ENCODE measurements at regions not wholly inside any gene's neighbourhood (a gene's known extent, or its start where the extent isn't known, plus 50 kb on each side); places are given as distances from the start of the nearest gene placed in this dataset.
"Not testable (repeated sequence)": the region's sequence is repeated elsewhere in the genome, so short reads cannot be mapped to it uniquely, and the experiment has no call there.

DNA sequence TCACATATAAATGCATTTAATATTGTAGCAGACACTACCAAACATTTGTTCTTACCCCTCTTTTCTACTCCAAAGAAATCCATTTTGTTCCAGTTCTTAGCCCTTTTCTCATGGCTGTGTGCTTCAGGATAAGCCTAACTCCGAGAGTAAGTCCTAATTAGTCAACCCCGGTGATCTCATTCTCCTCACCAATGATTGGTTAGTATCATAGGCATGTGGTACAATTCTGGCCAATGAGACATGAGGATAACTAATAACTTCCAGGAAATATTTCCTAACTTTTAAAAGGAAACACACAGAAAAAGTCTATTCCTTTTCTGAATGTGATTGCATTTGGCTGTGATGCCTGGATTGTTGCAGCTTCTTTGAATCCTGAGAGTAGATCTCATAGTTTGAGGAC is 116.0 kb downstream of the GPR63 start:
- no peak overlapping the region for H3K27ac ChIP-seq
- CTCF ChIA-PET, result interaction anchor here (0.6 kb wide), 1 partner anchor 11 kb away, joined by 4 read pairs; no protein-coding TSS in a partner anchor
- POLR2A ChIA-PET (ENCODE audit: low non-redundant PET), result no interaction called here
- DNase-seq (ENCODE audit: low spot score), result peak; percentile 6
- TF ChIP-seq, protein P1, sequence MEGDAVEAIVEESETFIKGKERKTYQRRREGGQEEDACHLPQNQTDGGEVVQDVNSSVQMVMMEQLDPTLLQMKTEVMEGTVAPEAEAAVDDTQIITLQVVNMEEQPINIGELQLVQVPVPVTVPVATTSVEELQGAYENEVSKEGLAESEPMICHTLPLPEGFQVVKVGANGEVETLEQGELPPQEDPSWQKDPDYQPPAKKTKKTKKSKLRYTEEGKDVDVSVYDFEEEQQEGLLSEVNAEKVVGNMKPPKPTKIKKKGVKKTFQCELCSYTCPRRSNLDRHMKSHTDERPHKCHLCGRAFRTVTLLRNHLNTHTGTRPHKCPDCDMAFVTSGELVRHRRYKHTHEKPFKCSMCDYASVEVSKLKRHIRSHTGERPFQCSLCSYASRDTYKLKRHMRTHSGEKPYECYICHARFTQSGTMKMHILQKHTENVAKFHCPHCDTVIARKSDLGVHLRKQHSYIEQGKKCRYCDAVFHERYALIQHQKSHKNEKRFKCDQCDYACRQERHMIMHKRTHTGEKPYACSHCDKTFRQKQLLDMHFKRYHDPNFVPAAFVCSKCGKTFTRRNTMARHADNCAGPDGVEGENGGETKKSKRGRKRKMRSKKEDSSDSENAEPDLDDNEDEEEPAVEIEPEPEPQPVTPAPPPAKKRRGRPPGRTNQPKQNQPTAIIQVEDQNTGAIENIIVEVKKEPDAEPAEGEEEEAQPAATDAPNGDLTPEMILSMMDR (conservative IDR thresholded peaks at IDR 0.05; ENCODE audit: low read depth), result no peak

DNA sequence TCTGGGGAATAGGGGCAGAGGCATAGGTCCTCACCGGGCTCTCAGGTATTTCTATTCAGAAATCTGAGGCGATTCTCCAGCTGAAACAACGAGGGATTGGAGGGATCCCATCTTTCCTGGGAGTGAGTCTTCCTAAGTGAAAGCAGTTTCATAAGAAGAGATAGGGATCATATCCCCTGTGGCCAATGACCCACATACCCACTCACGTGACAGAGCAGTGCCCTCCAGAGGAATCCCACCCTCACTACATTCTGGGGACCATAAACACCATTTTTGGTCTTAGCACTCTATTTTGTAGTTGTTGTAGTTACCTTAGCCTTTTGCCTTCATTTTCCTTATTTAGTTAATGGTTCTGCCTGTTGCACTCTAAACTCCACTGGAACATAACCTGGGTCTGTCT is 121.1 kb downstream of the GPR63 start:
- ChIA-PET POLR2A (ENCODE audit: low non-redundant PET) (no interaction called here), CTCF (interaction anchor here (0.5 kb wide), 1 partner anchor 21 kb away, joined by 3 read pairs; no protein-coding TSS in a partner anchor)
- DNase-seq (ENCODE audit: low spot score), result no peak
- no peak overlapping the region for H3K27ac ChIP-seq
- TF ChIP-seq, protein P1 (conservative IDR thresholded peaks at IDR 0.05; ENCODE audit: low read depth), result no peak

DNA sequence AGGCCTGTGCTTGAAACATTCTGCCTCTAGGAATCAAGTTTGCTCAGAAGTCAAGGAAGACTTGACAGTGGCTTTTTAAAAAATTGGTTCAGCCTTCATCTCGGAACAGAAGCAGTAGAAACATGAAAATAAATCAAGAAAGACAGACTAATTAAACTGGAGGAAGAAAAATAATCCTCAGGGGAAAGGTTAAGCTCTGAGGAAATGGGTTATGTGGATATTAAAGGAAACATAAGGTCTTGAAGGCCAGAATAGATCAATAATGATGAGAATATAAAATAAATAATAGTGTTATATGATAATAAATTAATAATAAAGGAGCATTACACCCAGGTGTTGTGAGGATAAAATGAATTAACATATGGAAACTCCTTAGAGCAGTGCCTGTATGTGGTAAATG is 121.7 kb downstream of the GPR63 start:
- no peak for DNase-seq (ENCODE audit: low spot score)
- TF ChIP-seq, protein P1 (conservative IDR thresholded peaks at IDR 0.05; ENCODE audit: low read depth), result no peak
- POLR2A ChIA-PET (ENCODE audit: low non-redundant PET), result no interaction called here
- no peak overlapping the region for H3K27ac ChIP-seq
- CTCF ChIA-PET, result interaction anchor here (0.5 to 0.6 kb wide), 2 partner anchors 21 to 116 kb away, joined by 3 to 10 read pairs; no protein-coding TSS in a partner anchor

DNA sequence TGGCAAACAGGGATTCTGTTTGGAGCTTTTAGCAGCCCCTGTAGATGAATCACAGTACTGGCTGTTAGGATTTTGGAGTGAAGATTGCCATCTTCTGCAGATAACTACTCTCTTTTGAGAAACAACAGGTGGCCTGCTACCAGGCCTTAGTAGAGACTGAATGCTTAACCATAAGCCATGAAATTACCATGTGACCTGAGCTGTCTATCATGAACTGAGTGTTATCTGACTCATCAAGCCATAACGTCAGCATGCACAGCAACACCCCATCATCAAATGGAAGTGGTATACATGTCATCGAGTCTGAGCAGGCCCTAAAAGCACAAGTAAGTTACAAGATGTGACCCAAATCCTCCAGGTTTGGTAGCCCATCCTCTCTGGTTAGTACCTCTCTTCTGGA is 132.6 kb downstream of the GPR63 start:
- H3K27ac ChIP-seq, result no peak overlapping the region
- no peak for DNase-seq (ENCODE audit: low spot score)
- POLR2A ChIA-PET (ENCODE audit: low non-redundant PET), result no interaction called here
- CTCF ChIA-PET, result no interaction called here
- TF ChIP-seq, protein P1 (conservative IDR thresholded peaks at IDR 0.05; ENCODE audit: low read depth), result no peak

DNA sequence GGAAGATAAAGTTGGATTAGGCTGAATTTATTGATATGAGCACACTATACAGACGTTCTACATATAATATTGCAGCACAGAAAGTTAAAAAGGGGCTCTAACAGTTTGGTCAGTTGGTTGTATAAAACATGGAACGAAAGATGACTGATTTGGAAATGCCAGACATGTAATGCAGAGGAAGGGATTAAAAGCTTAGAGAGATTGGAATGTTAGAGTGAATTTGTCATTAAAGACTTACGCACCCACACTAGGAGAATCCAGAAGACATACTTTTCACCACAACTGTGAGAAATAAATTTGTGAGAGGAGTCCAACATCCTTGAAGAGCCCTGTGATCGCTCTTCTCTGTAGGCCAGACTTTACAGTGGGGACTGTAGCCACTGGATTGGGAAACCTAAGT is 134.7 kb downstream of the GPR63 start:
- CTCF ChIA-PET, result no interaction called here
- no peak overlapping the region for H3K27ac ChIP-seq
- DNase-seq (ENCODE audit: low spot score), result no peak
- TF ChIP-seq, protein P1 (conservative IDR thresholded peaks at IDR 0.05; ENCODE audit: low read depth), result no peak
- POLR2A ChIA-PET (ENCODE audit: low non-redundant PET), result no interaction called here

DNA sequence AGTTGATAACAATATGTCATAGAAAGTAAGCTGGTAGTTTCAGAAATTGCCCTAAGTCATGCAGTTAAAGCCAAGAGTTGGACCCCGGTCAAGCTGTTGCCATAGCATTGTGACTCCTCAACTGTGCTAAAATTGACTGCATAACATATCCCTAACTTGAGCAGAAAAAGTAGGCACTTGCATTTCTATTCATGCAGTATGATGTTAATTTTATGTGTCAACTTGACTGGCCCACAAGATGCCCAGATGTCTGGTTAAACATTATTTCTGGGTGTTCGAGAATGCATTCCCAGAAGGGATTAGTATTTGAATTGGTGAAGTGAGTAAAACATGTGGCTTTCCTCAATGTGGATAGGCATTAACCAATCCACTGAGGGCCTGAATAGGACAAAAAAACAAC is 136.4 kb downstream of the GPR63 start:
- CTCF ChIA-PET, result no interaction called here
- no peak for DNase-seq (ENCODE audit: low spot score)
- POLR2A ChIA-PET (ENCODE audit: low non-redundant PET), result no interaction called here
- TF ChIP-seq, protein P1 (conservative IDR thresholded peaks at IDR 0.05; ENCODE audit: low read depth), result no peak
- no peak overlapping the region for H3K27ac ChIP-seq

DNA sequence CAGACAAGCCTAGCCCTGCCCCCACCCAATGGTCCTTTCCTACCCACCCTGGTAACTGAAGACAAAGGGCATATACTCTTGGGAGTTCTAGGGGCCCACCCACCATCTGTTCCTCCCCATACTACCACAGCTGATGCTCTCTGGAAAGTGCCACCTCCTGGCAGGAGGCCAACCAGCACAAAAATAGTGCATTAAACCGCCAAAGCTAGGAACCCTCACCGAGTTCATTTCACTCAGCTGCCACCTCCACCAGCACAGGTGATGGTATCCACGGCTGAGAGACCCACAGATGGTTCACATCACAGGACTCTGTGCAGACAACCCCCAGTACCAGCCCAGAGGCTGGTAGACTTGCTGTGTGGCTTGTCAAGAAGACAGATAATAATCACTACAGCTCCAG is 131.5 kb downstream of the FHL5 start:
- CTCF ChIA-PET; H3K27ac ChIP-seq; POLR2A ChIA-PET (ENCODE audit: low non-redundant PET); DNase-seq (ENCODE audit: low spot score): not testable (repeated sequence)
